Activated CD4-positive, alpha-beta memory T cell treated with anti-CD3 and anti-CD28 coated beads, Interleukin-2, amount 10 ng/mL, durations not matched to agents 7 days and 5 days (primary cell): ENCODE measurements at regions not wholly inside any gene's neighbourhood (a gene's known extent, or its start where the extent isn't known, plus 50 kb on each side); places are given as distances from the start of the nearest gene placed in this dataset.
"Not testable (repeated sequence)": the region's sequence is repeated elsewhere in the genome, so short reads cannot be mapped to it uniquely, and the experiment has no call there.

Experiments used
- CTCF ChIA-PET: fragments of 350-600 bp; sonication (Branson Sonifier 250); formaldehyde crosslinking; loops from one replicate; lab custom pipeline; 2021; ENCODE audit warnings: antibody characterized with exemption, inconsistent platforms; lab: Charles Lee
- POLR2A ChIA-PET: fragments of 350-600 bp; sonication (Branson Sonifier 250); formaldehyde crosslinking; loops from one replicate; lab custom pipeline; 2021; ENCODE audit warnings: antibody characterized with exemption; lab: Charles Lee
- DNase-seq: peaks from one replicate; pipeline ENCODE4 v3.0.0-alpha.2; 2020
- H3K27ac Mint-ChIP-seq: one replicate; pipeline ENCODE4 v1.8.0; 2021; ENCODE audit warnings: mild to moderate bottlenecking, mixed read lengths
- H3K27me3 Mint-ChIP-seq: one replicate; pipeline ENCODE4 v1.8.0; 2021; ENCODE audit warnings: mixed read lengths
- H3K36me3 Mint-ChIP-seq: one replicate; pipeline ENCODE4 v1.8.0; 2021; ENCODE audit warnings: low read depth, mixed read lengths
- H3K4me1 Mint-ChIP-seq: one replicate; pipeline ENCODE4 v1.8.0; 2021; ENCODE audit warnings: mixed read lengths
- H3K4me3 Mint-ChIP-seq: one replicate; pipeline ENCODE4 v1.8.0; 2021; ENCODE audit warnings: mild to moderate bottlenecking, mixed read lengths
- H3K9me3 Mint-ChIP-seq: one replicate; pipeline ENCODE4 v1.8.0; 2021; ENCODE audit warnings: mixed read lengths

GRCh38 chr3:34599595-34599994 lies 801.2 kb downstream of the PDCD6IP start:
- Mint-ChIP-seq H3K9me3 (no peaks in the 10 kb centered on the region), H3K27ac (no peak overlapping the region), H3K4me1 (no peaks in the 10 kb centered on the region), H3K27me3 (no peaks in the 10 kb centered on the region), H3K36me3 (no peaks in the 10 kb centered on the region), H3K4me3 (no peak overlapping the region)
- DNase-seq, result no peak
- POLR2A ChIA-PET, result no interaction called here
- CTCF ChIA-PET, result no interaction called here

GRCh38 chr3:34619990-34620389 lies 821.6 kb downstream of the PDCD6IP start:
- Mint-ChIP-seq H3K36me3 (no peaks in the 10 kb centered on the region), H3K27ac (no peak overlapping the region), H3K4me3 (no peak overlapping the region), H3K9me3 (peaks cover 3% of the 10 kb centered on the region), H3K27me3 (no peaks in the 10 kb centered on the region), H3K4me1 (no peaks in the 10 kb centered on the region)
- ChIA-PET POLR2A (no interaction called here), CTCF (no interaction called here)
- DNase-seq, result no peak

GRCh38 chr3:34626699-34627098 lies 828.3 kb downstream of the PDCD6IP start:
- Mint-ChIP-seq H3K27me3 (no peaks in the 10 kb centered on the region), H3K9me3 (no peaks in the 10 kb centered on the region), H3K36me3 (no peaks in the 10 kb centered on the region), H3K4me3 (no peak overlapping the region), H3K27ac (no peak overlapping the region), H3K4me1 (no peaks in the 10 kb centered on the region)
- ChIA-PET CTCF (no interaction called here), POLR2A (no interaction called here)
- no peak for DNase-seq

GRCh38 chr3:34634939-34635338 lies 836.5 kb downstream of the PDCD6IP start:
- no peak for DNase-seq
- H3K27me3 Mint-ChIP-seq, result no peaks in the 10 kb centered on the region
- H3K9me3 Mint-ChIP-seq, result no peaks in the 10 kb centered on the region
- no peak overlapping the region for H3K27ac Mint-ChIP-seq
- no peak overlapping the region for H3K4me3 Mint-ChIP-seq
- H3K4me1 Mint-ChIP-seq, result no peaks in the 10 kb centered on the region
- H3K36me3 Mint-ChIP-seq, result no peaks in the 10 kb centered on the region
- POLR2A ChIA-PET, result no interaction called here
- CTCF ChIA-PET, result no interaction called here

- Mint-ChIP-seq H3K36me3 (no peaks in the 10 kb centered on the region), H3K9me3 (no peaks in the 10 kb centered on the region), H3K4me3 (no peak overlapping the region), H3K27me3 (no peaks in the 10 kb centered on the region), H3K27ac (no peak overlapping the region), H3K4me1 (no peaks in the 10 kb centered on the region)
- ChIA-PET POLR2A (no interaction called here), CTCF (no interaction called here)
- DNase-seq, result no peak
These were observed 837.0 kb downstream of the PDCD6IP start for GRCh38 chr3:34635352-34635850.

- ChIA-PET POLR2A (no interaction called here), CTCF (no interaction called here)
- no peaks in the 10 kb centered on the region for H3K27me3 Mint-ChIP-seq
- H3K9me3 Mint-ChIP-seq, result no peaks in the 10 kb centered on the region
- no peak overlapping the region for H3K27ac Mint-ChIP-seq
- H3K4me3 Mint-ChIP-seq, result no peak overlapping the region
- no peaks in the 10 kb centered on the region for H3K36me3 Mint-ChIP-seq
- H3K4me1 Mint-ChIP-seq, result no peaks in the 10 kb centered on the region
- no peak for DNase-seq
These were observed 848.6 kb downstream of the PDCD6IP start for GRCh38 chr3:34646911-34647460.

- Mint-ChIP-seq H3K36me3 (no peaks in the 10 kb centered on the region), H3K4me3 (no peak overlapping the region), H3K27me3 (no peaks in the 10 kb centered on the region), H3K27ac (no peak overlapping the region), H3K9me3 (no peaks in the 10 kb centered on the region), H3K4me1 (no peaks in the 10 kb centered on the region)
- DNase-seq, result no peak
- POLR2A ChIA-PET, result no interaction called here
- CTCF ChIA-PET, result no interaction called here
These were observed 851.7 kb downstream of the PDCD6IP start for GRCh38 chr3:34650131-34650530.

- no peak overlapping the region for H3K27ac Mint-ChIP-seq
- no peaks in the 10 kb centered on the region for H3K36me3 Mint-ChIP-seq
- ChIA-PET POLR2A (no interaction called here), CTCF (no interaction called here)
- no peaks in the 10 kb centered on the region for H3K27me3 Mint-ChIP-seq
- no peaks in the 10 kb centered on the region for H3K9me3 Mint-ChIP-seq
- DNase-seq, result no peak
- H3K4me1 Mint-ChIP-seq, result no peaks in the 10 kb centered on the region
- H3K4me3 Mint-ChIP-seq, result no peak overlapping the region
These were observed 870.5 kb downstream of the PDCD6IP start for GRCh38 chr3:34668915-34669314.

- H3K9me3 Mint-ChIP-seq, result no peaks in the 10 kb centered on the region
- POLR2A ChIA-PET, result no interaction called here
- no peak overlapping the region for H3K4me3 Mint-ChIP-seq
- no peaks in the 10 kb centered on the region for H3K4me1 Mint-ChIP-seq
- no peaks in the 10 kb centered on the region for H3K27me3 Mint-ChIP-seq
- H3K36me3 Mint-ChIP-seq, result no peaks in the 10 kb centered on the region
- no peak overlapping the region for H3K27ac Mint-ChIP-seq
- CTCF ChIA-PET, result no interaction called here
- no peak for DNase-seq
These were observed 871.1 kb downstream of the PDCD6IP start for GRCh38 chr3:34669490-34669889.

GRCh38 chr3:34675383-34676120 lies 877.1 kb downstream of the PDCD6IP start:
- DNase-seq, result no peak
- POLR2A ChIA-PET, result no interaction called here
- H3K9me3 Mint-ChIP-seq, result no peaks in the 10 kb centered on the region
- no peak overlapping the region for H3K4me3 Mint-ChIP-seq
- no peaks in the 10 kb centered on the region for H3K36me3 Mint-ChIP-seq
- no peaks in the 10 kb centered on the region for H3K27me3 Mint-ChIP-seq
- H3K27ac Mint-ChIP-seq, result no peak overlapping the region
- no peaks in the 10 kb centered on the region for H3K4me1 Mint-ChIP-seq
- CTCF ChIA-PET, result no interaction called here

GRCh38 chr3:34676436-34676835 lies 878.0 kb downstream of the PDCD6IP start:
- Mint-ChIP-seq H3K27me3 (no peaks in the 10 kb centered on the region), H3K36me3 (no peaks in the 10 kb centered on the region), H3K27ac (no peak overlapping the region), H3K4me1 (no peaks in the 10 kb centered on the region), H3K9me3 (no peaks in the 10 kb centered on the region), H3K4me3 (no peak overlapping the region)
- no peak for DNase-seq
- ChIA-PET CTCF (no interaction called here), POLR2A (no interaction called here)

- H3K27ac Mint-ChIP-seq, result no peak overlapping the region
- no peaks in the 10 kb centered on the region for H3K27me3 Mint-ChIP-seq
- ChIA-PET POLR2A (no interaction called here), CTCF (no interaction called here)
- DNase-seq, result no peak
- H3K36me3 Mint-ChIP-seq, result no peaks in the 10 kb centered on the region
- no peaks in the 10 kb centered on the region for H3K9me3 Mint-ChIP-seq
- no peak overlapping the region for H3K4me3 Mint-ChIP-seq
- no peaks in the 10 kb centered on the region for H3K4me1 Mint-ChIP-seq
These were observed 880.1 kb downstream of the PDCD6IP start for GRCh38 chr3:34678575-34678974.

- H3K27me3 Mint-ChIP-seq, POLR2A ChIA-PET, CTCF ChIA-PET, H3K27ac Mint-ChIP-seq, H3K4me3 Mint-ChIP-seq, H3K36me3 Mint-ChIP-seq, H3K9me3 Mint-ChIP-seq, H3K4me1 Mint-ChIP-seq, DNase-seq: not testable (repeated sequence)
These were observed 880.6 kb downstream of the PDCD6IP start for GRCh38 chr3:34679055-34679454.

GRCh38 chr3:34683851-34684250 lies 885.4 kb downstream of the PDCD6IP start:
- Mint-ChIP-seq H3K27ac (no peak overlapping the region), H3K4me3 (no peak overlapping the region), H3K9me3 (no peaks in the 10 kb centered on the region), H3K27me3 (no peaks in the 10 kb centered on the region), H3K36me3 (no peaks in the 10 kb centered on the region), H3K4me1 (no peaks in the 10 kb centered on the region)
- no peak for DNase-seq
- ChIA-PET CTCF (interaction anchor here (2.4 kb wide), 1 partner anchor 801 kb away, joined by 20 read pairs; no protein-coding TSS in a partner anchor), POLR2A (no interaction called here)
